HepG2 (cell line): ENCODE measurements at regions not wholly inside any gene's neighbourhood (a gene's known extent, or its start where the extent isn't known, plus 50 kb on each side); places are given as distances from the start of the nearest gene placed in this dataset.

Experiments
- ATAC-seq: fragments of 200-7000 bp; cut with Tn5 transposase; 3 replicates; pipeline ENCODE4 v1.9.1; 2020; ENCODE audit warnings: mild to moderate bottlenecking, moderate library complexity
- BruUV-seq: library from RNA; stranded (reverse); fragments of 400-500 nt; replicated peaks from 2 replicates; lab custom pipeline; 2021; lab: Mats Ljungman, UMichigan
- CTCF ChIA-PET: fragments of 300-600 bp; formaldehyde crosslinking; extraction: SDS; loops from one replicate; lab custom pipeline; 2021; ENCODE audit warnings: low total read pairs, inconsistent platforms, low intra/inter-chr PET ratio; lab: Yijun Ruan, JAX
- POLR2A ChIA-PET: fragments of 350-600 bp; sonication (Branson Sonifier 250); formaldehyde crosslinking; loops from one replicate; lab custom pipeline; 2020; ENCODE audit warnings: antibody characterized with exemption, inconsistent platforms; lab: Yijun Ruan, JAX
- DNase-seq: peaks from one replicate; pipeline ENCODE4 v3.0.0-alpha.2; 2015; ENCODE audit warnings: low spot score
- FAIRE-seq: peaks from 3 replicates; lab custom pipeline; 2011; peaks lifted over from hg19 to GRCh38; lab: Jason Lieb, UNC
- H2AFZ ChIP-seq: one replicate; pipeline ENCODE4 v1.6.1; 2011; ENCODE audit warnings: low read length, inconsistent platforms
- H3K27ac ChIP-seq: fragments of 300-600 bp; 3 replicates; pipeline ENCODE4 v1.8.0; 2011; ENCODE audit warnings: mixed run types, mild to moderate bottlenecking, mixed read lengths, low read length, inconsistent platforms; ENCODE audit not compliant: insufficient read depth; ENCODE audit errors: extremely low read length
- H3K27me3 ChIP-seq, 2 experiments: fragments of 200-600 bp in 1 of 2; 2 replicates in 1 of 2; 3 replicates in 1 of 2; pipeline versions ENCODE4 v1.6.0 to v1.8.0; 2011; ENCODE audit warnings: low read length in 2 of 2, mild to moderate bottlenecking in 2 of 2, moderate library complexity in 2 of 2, inconsistent platforms in 1 of 2; ENCODE audit not compliant: insufficient read depth in 2 of 2, control insufficient read depth in 1 of 2
- H3K36me3 ChIP-seq, 2 experiments: fragments of 200-600 bp in 1 of 2; replicated peaks in 1 of 2; 2 replicates in 1 of 2; 3 replicates in 1 of 2; pipeline versions ENCODE4 v1.5.1 to v1.8.0; 2011; ENCODE audit warnings: low read length in 2 of 2, inconsistent platforms in 1 of 2; ENCODE audit not compliant: insufficient read depth in 2 of 2, control insufficient read depth in 1 of 2
- H3K4me1 ChIP-seq: 2 replicates; pipeline ENCODE4 v1.5.1; 2012; ENCODE audit warnings: low read length, inconsistent platforms; ENCODE audit not compliant: insufficient read depth
- H3K4me2 ChIP-seq: 2 replicates; pipeline ENCODE4 v1.6.0; 2011; ENCODE audit warnings: low read depth, low read length, inconsistent platforms
- H3K4me3 ChIP-seq, 3 experiments: fragments of 200-600 bp in 1 of 3; sonication (generic), shearing (Covaris generic) in 1 of 3; replicated peaks in 1 of 3; 2 replicates each; pipeline ENCODE4 v1.5.1; 2011 to 2016; ENCODE audit warnings: low read length in 3 of 3, inconsistent platforms in 2 of 3, low read depth in 2 of 3, mild to moderate bottlenecking in 2 of 3, control low read depth in 1 of 3, mixed read lengths in 1 of 3; ENCODE audit not compliant: insufficient read depth in 1 of 3
- H3K79me2 ChIP-seq: one replicate; pipeline ENCODE4 v1.6.1; 2011; ENCODE audit warnings: low read length, inconsistent platforms; ENCODE audit not compliant: insufficient read depth
- H3K9ac ChIP-seq: 2 replicates; pipeline ENCODE4 v1.6.0; 2011; ENCODE audit warnings: mild to moderate bottlenecking, low read depth, low read length, inconsistent platforms; ENCODE audit not compliant: insufficient read depth
- H3K9me3 ChIP-seq: 2 replicates; pipeline ENCODE4 v1.5.1; 2012; ENCODE audit warnings: mild to moderate bottlenecking, low read length
- H4K20me1 ChIP-seq: 2 replicates; pipeline ENCODE4 v1.6.0; 2011; ENCODE audit warnings: inconsistent platforms, mild to moderate bottlenecking, low read length, moderate library complexity; ENCODE audit not compliant: insufficient read depth
- CREM ChIP-seq, 2 experiments: sonication (generic) in 1 of 2; formaldehyde crosslinking in 1 of 2; IDR thresholded peaks; 2 replicates each; pipeline versions ENCODE4 v1.4.0 to v1.6.1; 2016 to 2020; ENCODE audit warnings: antibody characterized with exemption in 1 of 2, mild to moderate bottlenecking in 1 of 2, missing genetic modification reagents in 1 of 2
- EP300 ChIP-seq, 3 experiments: sonication (generic) in 1 of 3; formaldehyde crosslinking in 1 of 3; IDR thresholded peaks; 2 replicates each; pipeline versions ENCODE4 v1.5.1 to v1.6.1; 2011 to 2020; ENCODE audit warnings: low read depth in 2 of 3, low read length in 2 of 3, borderline replicate concordance in 1 of 3, improper control_type of control experiment in 1 of 3, mild to moderate bottlenecking in 1 of 3, missing genetic modification reagents in 1 of 3, moderate library complexity in 1 of 3
- FOXP1 ChIP-seq, 2 experiments: fragments of 450-650 bp in 1 of 2; IDR thresholded peaks; 2 replicates each; pipeline ENCODE4 v1.6.1; 2017 to 2018; ENCODE audit warnings: antibody characterized with exemption in 1 of 2
- HDAC2 ChIP-seq: sonication (generic); formaldehyde crosslinking; IDR thresholded peaks from 2 replicates; pipeline ENCODE4 v1.4.0; 2020; ENCODE audit warnings: missing genetic modification reagents
- HNF4A ChIP-seq: sonication (generic); formaldehyde crosslinking; IDR thresholded peaks from 2 replicates; pipeline ENCODE4 v1.4.0; 2020; ENCODE audit warnings: missing genetic modification reagents
- MED1 ChIP-seq: sonication (generic); formaldehyde crosslinking; IDR thresholded peaks from 2 replicates; pipeline ENCODE4 v1.4.0; 2020; ENCODE audit warnings: missing genetic modification reagents
- NCOA2 ChIP-seq: sonication (generic); formaldehyde crosslinking; IDR thresholded peaks from 2 replicates; pipeline ENCODE4 v1.8.0; 2022; ENCODE audit warnings: inconsistent platforms
- NR2F1 ChIP-seq, 2 experiments: fragments of 450-650 bp in 1 of 2; formaldehyde crosslinking in 1 of 2; IDR thresholded peaks; 2 replicates each; pipeline versions ENCODE4 v1.5.0 to v1.6.1; 2016 to 2020; ENCODE audit warnings: mild to moderate bottlenecking in 1 of 2, missing compliant biosample characterization in 1 of 2, missing genetic modification reagents in 1 of 2, moderate library complexity in 1 of 2
- PAXIP1 ChIP-seq: sonication (generic); formaldehyde crosslinking; conservative IDR thresholded peaks from 2 replicates; pipeline ENCODE4 v1.4.0; 2020; ENCODE audit warnings: mild to moderate bottlenecking, missing genetic modification reagents, moderate library complexity
- RARA ChIP-seq: IDR thresholded peaks from 2 replicates; pipeline ENCODE4 v1.6.1; 2016; ENCODE audit warnings: missing genetic modification reagents, missing compliant biosample characterization
- RBAK ChIP-seq: sonication (generic); formaldehyde crosslinking; IDR thresholded peaks from 2 replicates; pipeline ENCODE4 v1.5.1; 2020; ENCODE audit warnings: mild to moderate bottlenecking, missing genetic modification reagents
- SOX13 ChIP-seq, 3 experiments: fragments of 450-650 bp in 1 of 3; sonication (generic) in 1 of 3; formaldehyde crosslinking in 1 of 3; IDR thresholded peaks in 2 of 3; conservative IDR thresholded peaks in 1 of 3; 2 replicates each; pipeline versions ENCODE4 v1.5.0 to v1.6.1; 2016 to 2020; ENCODE audit warnings: antibody characterized with exemption in 1 of 3, mild to moderate bottlenecking in 1 of 3, missing compliant biosample characterization in 1 of 3, missing genetic modification reagents in 1 of 3, moderate library complexity in 1 of 3
- ZNF609 ChIP-seq: sonication (generic); formaldehyde crosslinking; IDR thresholded peaks from 2 replicates; pipeline ENCODE4 v1.4.0; 2020; ENCODE audit warnings: mild to moderate bottlenecking, missing genetic modification reagents, borderline replicate concordance
- ZNF775 ChIP-seq: sonication (generic); formaldehyde crosslinking; IDR thresholded peaks from 2 replicates; pipeline ENCODE4 v1.4.0; 2020; ENCODE audit warnings: missing genetic modification reagents, mild to moderate bottlenecking, moderate library complexity, borderline replicate concordance
- ZNF816 ChIP-seq: sonication (generic); formaldehyde crosslinking; IDR thresholded peaks from 2 replicates; pipeline ENCODE4 v1.8.0; 2022; ENCODE audit warnings: missing genetic modification reagents, mild to moderate bottlenecking, borderline replicate concordance
- WGBS: methylation state at CpG from one replicate; pipeline ENCODE4 v1.1.6; 2017; ENCODE audit warnings: low lambda C conversion rate; 5-methylcytosine and 5-hydroxymethylcytosine counted together
- in situ Hi-C: cut with HindIII; loops from 2 replicates; pipeline ENCODE4 v1.10.0; 2017; ENCODE audit warnings: low pct_unique_long_range_greater_than_20kb; ENCODE audit not compliant: extremely low pct_ligation_motif_present
- intact Hi-C: fragments of 100-400 bp; cut with micrococcal nuclease; formaldehyde crosslinking; loops from one replicate; pipeline ENCODE4 v1.10.0; 2022; ENCODE audit not compliant: unreplicated experiment

- Histone ChIP-seq H3K4me1 (peaks cover 31% of the 10 kb centered on the region), H3K4me2 (peak overlapping the region; percentile 54), H3K79me2 (no peaks in the 10 kb centered on the region), H3K9ac (no peak overlapping the region), H4K20me1 (no peaks in the 10 kb centered on the region), H3K4me3 (no peak overlapping the region), H3K27ac (peak overlapping the region; percentile 40), H3K27me3 (no peaks in the 10 kb centered on the region), H2AFZ (no peak overlapping the region), H3K9me3 (no peaks in the 10 kb centered on the region), H3K36me3 (no peaks in the 10 kb centered on the region)
- POLR2A ChIA-PET: no interaction called here
- DNase-seq (peak; percentile 51), ATAC-seq (peak; percentile 92), FAIRE-seq (no peak)
- BruUV-seq: no TSS peak
- CTCF ChIA-PET: no interaction called here
- WGBS: 0% methylated on average over 2 of the region's 2 CpGs
- in situ Hi-C loops (no loop called here), intact Hi-C loops (no loop called here)
- peak; percentile 73 for TF ChIP-seq RARA (CRISPR knock-in tag)
- TF ChIP-seq CREM (IDR thresholded peaks at IDR 0.05): 0 out of 2 replicates have a peak, but pooled peaks have one; percentile 21
- TF ChIP-seq CREM (CRISPR knock-in tag; IDR thresholded peaks at IDR 0.05): no peak
- TF ChIP-seq MED1 (CRISPR knock-in tag): peak; percentile 53; the same call in 1 of the 2 replicates
- TF ChIP-seq NR2F1 (CRISPR knock-in tag; IDR thresholded peaks at IDR 0.05): peak; percentile 77 to 82; a peak in 3 of 4 replicates
- TF ChIP-seq RBAK (CRISPR knock-in tag): peak; percentile 73; the same call in 1 of the 2 replicates
- TF ChIP-seq NCOA2: peak; percentile 40; the same call in 1 of the 2 replicates
- TF ChIP-seq ZNF609 (CRISPR knock-in tag): peak; percentile 53; the same call in 1 of the 2 replicates
- TF ChIP-seq HNF4A (CRISPR knock-in tag): peak; percentile 37; the same call in 1 of the 2 replicates
- peak in 1 of 2 experiments; percentile 53; a peak in 2 of 4 replicates for TF ChIP-seq EP300 (IDR thresholded peaks at IDR 0.05; ENCODE audit: low read depth in 2 of 2, low read length in 2 of 2)
- TF ChIP-seq EP300 (CRISPR knock-in tag; IDR thresholded peaks at IDR 0.05; ENCODE audit: borderline replicate concordance): no peak
- TF ChIP-seq ZNF775 (CRISPR knock-in tag): peak; percentile 97
- TF ChIP-seq ZNF816 (CRISPR knock-in tag): peak; percentile 44; the same call in 1 of the 2 replicates
- peak; percentile 71 for TF ChIP-seq PAXIP1 (CRISPR knock-in tag)
- TF ChIP-seq HDAC2 (CRISPR knock-in tag): 0 out of 2 replicates have a peak, but pooled peaks have one; percentile 47
- TF ChIP-seq FOXP1 (IDR thresholded peaks at IDR 0.05): no peak
- TF ChIP-seq FOXP1 (CRISPR knock-in tag; IDR thresholded peaks at IDR 0.05): 0 out of 2 replicates have a peak, but pooled peaks have one; percentile 34
- TF ChIP-seq SOX13 (IDR thresholded peaks at IDR 0.05): no peak
- TF ChIP-seq SOX13 (CRISPR knock-in tag; conservative IDR thresholded peaks at IDR 0.05 in 1 of 2, IDR thresholded peaks at IDR 0.05 in 1 of 2): peak in 1 of 2 experiments; percentile 68; a peak in 2 of 4 replicates
These were observed 391.9 kb downstream of the LMO4 start for GRCh38 chr1:87720561-87720960.
